GM10266 (cell line): ENCODE measurements at regions not wholly inside any gene's neighbourhood (a gene's known extent, or its start where the extent isn't known, plus 50 kb on each side); places are given as distances from the start of the nearest gene placed in this dataset.

Source experiments
- DNase-seq: peaks from one replicate; pipeline ENCODE4 v3.0.0; 2012; ENCODE audit errors: extremely low spot score
- CTCF ChIP-seq: IDR thresholded peaks from 2 replicates; pipeline ENCODE4 v1.5.1; 2012; ENCODE audit warnings: mild to moderate bottlenecking, low read depth; ENCODE audit not compliant: control insufficient read depth, insufficient read depth; ENCODE audit errors: missing control alignments

- TF ChIP-seq CTCF = no peak
- DNase-seq = no peak
Observed at GRCh38 chr3:63095-63765, 133.3 kb upstream of the CHL1 start.

GRCh38 chr3:69690-70089, 126.9 kb upstream of the CHL1 start:
- no peak for TF ChIP-seq CTCF
- no peak for DNase-seq

GRCh38 chr3:72776-73175, 123.8 kb upstream of the CHL1 start:
- no peak for DNase-seq
- no peak for TF ChIP-seq CTCF

- DNase-seq = no peak
- no peak for TF ChIP-seq CTCF
Observed at GRCh38 chr3:73271-73670, 123.3 kb upstream of the CHL1 start.

GRCh38 chr3:74676-75243, 121.8 kb upstream of the CHL1 start:
- TF ChIP-seq CTCF = no peak
- no peak for DNase-seq

- TF ChIP-seq CTCF = no peak
- no peak for DNase-seq
Observed at GRCh38 chr3:75260-75659, 121.3 kb upstream of the CHL1 start.

- no peak for TF ChIP-seq CTCF
- DNase-seq = no peak
Observed at GRCh38 chr3:79542-79941, 117.0 kb upstream of the CHL1 start.
